DOHH2 (cell line): ENCODE measurements at regions not wholly inside any gene's neighbourhood (a gene's known extent, or its start where the extent isn't known, plus 50 kb on each side); places are given as distances from the start of the nearest gene placed in this dataset.

Source experiments
- H3F3A ChIP-seq: fragments of 200-600 bp; sonication (generic), shearing (Covaris generic); 2 replicates; pipeline ENCODE4 v1.6.0; 2016; ENCODE audit warnings: antibody characterized with exemption, mild to moderate bottlenecking; ENCODE audit not compliant: control insufficient read depth, insufficient read depth
- H3K27ac ChIP-seq: fragments of 200-600 bp; sonication (generic); 2 replicates; pipeline ENCODE4 v1.5.1; 2014; ENCODE audit warnings: low read depth, mild to moderate bottlenecking, low read length, moderate library complexity
- H3K27me3 ChIP-seq: fragments of 200-600 bp; sonication (generic); 2 replicates; pipeline ENCODE4 v1.6.1; 2014; ENCODE audit warnings: mild to moderate bottlenecking, low read length, mixed read lengths; ENCODE audit not compliant: control insufficient read depth
- H3K36me3 ChIP-seq: fragments of 200-600 bp; sonication (generic); 2 replicates; pipeline ENCODE4 v1.6.1; 2014; ENCODE audit warnings: mild to moderate bottlenecking, low read length, moderate library complexity, mixed read lengths; ENCODE audit not compliant: control insufficient read depth
- H3K4me1 ChIP-seq: fragments of 200-600 bp; sonication (generic); 2 replicates; pipeline ENCODE4 v1.6.1; 2014; ENCODE audit warnings: mild to moderate bottlenecking, low read length, mixed read lengths; ENCODE audit not compliant: control insufficient read depth
- H3K4me2 ChIP-seq: fragments of 200-600 bp; sonication (generic); 2 replicates; pipeline ENCODE4 v1.6.0; 2014; ENCODE audit warnings: mild to moderate bottlenecking, low read length, moderate library complexity
- H3K4me3 ChIP-seq: fragments of 200-600 bp; sonication (generic); 2 replicates; pipeline ENCODE4 v1.5.1; 2014; ENCODE audit warnings: mild to moderate bottlenecking, low read length, mixed read lengths
- H3K79me2 ChIP-seq: fragments of 200-600 bp; sonication (generic); 2 replicates; pipeline ENCODE4 v1.6.1; 2014; ENCODE audit warnings: mild to moderate bottlenecking, low read length, mixed read lengths; ENCODE audit not compliant: control insufficient read depth
- H3K9me2 ChIP-seq: fragments of 200-600 bp; sonication (generic); replicated peaks from 2 replicates; pipeline ENCODE4 v1.6.1; 2014; ENCODE audit warnings: mild to moderate bottlenecking, low read length, mixed read lengths; ENCODE audit not compliant: control insufficient read depth
- H3K9me3 ChIP-seq: fragments of 200-600 bp; sonication (generic); 2 replicates; pipeline ENCODE4 v1.6.1; 2014; ENCODE audit warnings: antibody characterized with exemption, low read length, mixed read lengths; ENCODE audit not compliant: control insufficient read depth, insufficient read depth
- H4K20me1 ChIP-seq: fragments of 200-600 bp; sonication (generic); 2 replicates; pipeline ENCODE4 v1.6.0; 2014; ENCODE audit warnings: low read depth, mild to moderate bottlenecking, antibody characterized with exemption, low read length, moderate library complexity; ENCODE audit not compliant: control insufficient read depth, insufficient read depth
- CTCF ChIP-seq: fragments of 200-600 bp; sonication (generic); IDR thresholded peaks from one replicate; pipeline ENCODE4 v1.5.1; 2014; ENCODE audit warnings: antibody characterized with exemption, mild to moderate bottlenecking, low read depth, low read length; ENCODE audit not compliant: poor library complexity, severe bottlenecking
- EZH2phosphoT487 ChIP-seq: fragments of 200-600 bp; sonication (generic); IDR thresholded peaks from 2 replicates; pipeline ENCODE4 v1.6.1; 2017; ENCODE audit warnings: borderline replicate concordance, mild to moderate bottlenecking, antibody characterized with exemption, low read length, moderate library complexity, mixed read lengths

- no peak overlapping the region for H3K27ac ChIP-seq
- TF ChIP-seq CTCF (no peak), EZH2phosphoT487 (no peak)
- H3K79me2 ChIP-seq = no peaks in the 10 kb centered on the region
These were observed 136.4 kb upstream of the GAP43 start for GRCh38 chr3:115486880-115487279.

GRCh38 chr3:115487968-115488367 is 135.3 kb upstream of the GAP43 start:
- H3K4me3 ChIP-seq = no peak overlapping the region

More at GRCh38 chr3:115486880-115487279, 136.4 kb upstream of the GAP43 start:
- no peaks in the 10 kb centered on the region for H3K9me2 ChIP-seq
- H3K36me3 ChIP-seq = no peaks in the 10 kb centered on the region
- no peaks in the 10 kb centered on the region for H3K27me3 ChIP-seq
- no peak overlapping the region for H3K4me2 ChIP-seq
- no peaks in the 10 kb centered on the region for H3F3A ChIP-seq
- no peaks in the 10 kb centered on the region for H4K20me1 ChIP-seq
- H3K4me3 ChIP-seq = no peak overlapping the region
- no peaks in the 10 kb centered on the region for H3K9me3 ChIP-seq
- no peaks in the 10 kb centered on the region for H3K4me1 ChIP-seq

GRCh38 chr3:115488409-115488808 is 134.9 kb upstream of the GAP43 start:
- TF ChIP-seq EZH2phosphoT487 = no peak
- no peak for TF ChIP-seq CTCF
- Histone ChIP-seq H3K27me3 (no peaks in the 10 kb centered on the region), H3K4me2 (no peak overlapping the region), H3K9me3 (no peaks in the 10 kb centered on the region), H3F3A (no peaks in the 10 kb centered on the region), H3K79me2 (no peaks in the 10 kb centered on the region), H3K9me2 (no peaks in the 10 kb centered on the region), H3K4me3 (no peak overlapping the region), H3K4me1 (no peaks in the 10 kb centered on the region), H3K27ac (no peak overlapping the region), H4K20me1 (no peaks in the 10 kb centered on the region), H3K36me3 (no peaks in the 10 kb centered on the region)

More at GRCh38 chr3:115487968-115488367, 135.3 kb upstream of the GAP43 start:
- Histone ChIP-seq H3K4me2 (no peak overlapping the region), H3K9me3 (no peaks in the 10 kb centered on the region), H3F3A (no peaks in the 10 kb centered on the region), H3K9me2 (no peaks in the 10 kb centered on the region), H3K36me3 (no peaks in the 10 kb centered on the region), H4K20me1 (no peaks in the 10 kb centered on the region), H3K79me2 (no peaks in the 10 kb centered on the region), H3K4me1 (no peaks in the 10 kb centered on the region), H3K27me3 (no peaks in the 10 kb centered on the region), H3K27ac (no peak overlapping the region)
- TF ChIP-seq CTCF (no peak), EZH2phosphoT487 (no peak)
